ENCODE measurements at regions not wholly inside any gene's neighbourhood (a gene's known extent, or its start where the extent isn't known, plus 50 kb on each side); places are given as distances from the start of the nearest gene placed in this dataset.
"Not testable (repeated sequence)": the region's sequence is repeated elsewhere in the genome, so short reads cannot be mapped to it uniquely, and the experiment has no call there.

- no peak for TF ChIP-seq CTCF (IDR thresholded peaks at IDR 0.05)
- H3K27ac ChIP-seq: no peak overlapping the region
- no peak for DNase-seq
- H3K4me1 ChIP-seq: no peaks in the 10 kb centered on the region
- H3K27me3 ChIP-seq: no peaks in the 10 kb centered on the region
- no peak overlapping the region for H3K4me3 ChIP-seq
- H3K36me3 ChIP-seq: no peaks in the 10 kb centered on the region
- H3K9me3 ChIP-seq: no peaks in the 10 kb centered on the region
- intact Hi-C loops (cut with DNase I; ENCODE audit: low total_unique reads): no loop called here
Measured at GRCh38 chr1:229171934-229172333, 99.0 kb upstream of the RAB4A start.

GRCh38 chr1:229173491-229174476 is 97.1 kb upstream of the RAB4A start:
- DNase-seq; H3K36me3 ChIP-seq; H3K4me3 ChIP-seq; H3K4me1 ChIP-seq; H3K9me3 ChIP-seq; H3K27ac ChIP-seq; H3K27me3 ChIP-seq; intact Hi-C loops (cut with DNase I; ENCODE audit: low total_unique reads): not testable (repeated sequence)

- intact Hi-C loops (cut with DNase I; ENCODE audit: low total_unique reads); DNase-seq; H3K4me3 ChIP-seq; H3K36me3 ChIP-seq; H3K9me3 ChIP-seq; H3K27ac ChIP-seq; H3K27me3 ChIP-seq; H3K4me1 ChIP-seq: not testable (repeated sequence)
Measured at GRCh38 chr1:229175297-229175696, 95.6 kb upstream of the RAB4A start.

- intact Hi-C loops (cut with DNase I; ENCODE audit: low total_unique reads); H3K4me3 ChIP-seq; DNase-seq; H3K4me1 ChIP-seq; H3K27me3 ChIP-seq; H3K36me3 ChIP-seq; H3K9me3 ChIP-seq; H3K27ac ChIP-seq: not testable (repeated sequence)
Measured at GRCh38 chr1:229176457-229176856, 94.5 kb upstream of the RAB4A start.

GRCh38 chr1:229180161-229180560 is 90.8 kb upstream of the RAB4A start:
- DNase-seq: no peak
- Histone ChIP-seq H3K4me1 (no peaks in the 10 kb centered on the region), H3K27ac (no peak overlapping the region), H3K36me3 (no peaks in the 10 kb centered on the region), H3K9me3 (no peaks in the 10 kb centered on the region), H3K4me3 (no peak overlapping the region), H3K27me3 (no peaks in the 10 kb centered on the region)
- intact Hi-C loops (cut with DNase I; ENCODE audit: low total_unique reads): no loop called here
- TF ChIP-seq CTCF (IDR thresholded peaks at IDR 0.05): no peak

GRCh38 chr1:229181419-229181818 is 89.5 kb upstream of the RAB4A start:
- TF ChIP-seq CTCF (IDR thresholded peaks at IDR 0.05): no peak
- no peak for DNase-seq
- Histone ChIP-seq H3K4me1 (no peaks in the 10 kb centered on the region), H3K36me3 (no peaks in the 10 kb centered on the region), H3K4me3 (no peak overlapping the region), H3K27ac (no peak overlapping the region), H3K9me3 (no peaks in the 10 kb centered on the region), H3K27me3 (no peaks in the 10 kb centered on the region)
- intact Hi-C loops (cut with DNase I; ENCODE audit: low total_unique reads): no loop called here

- Histone ChIP-seq H3K4me1 (no peaks in the 10 kb centered on the region), H3K4me3 (no peak overlapping the region), H3K36me3 (no peaks in the 10 kb centered on the region), H3K27ac (no peak overlapping the region), H3K9me3 (no peaks in the 10 kb centered on the region), H3K27me3 (no peaks in the 10 kb centered on the region)
- no peak for TF ChIP-seq CTCF (IDR thresholded peaks at IDR 0.05)
- intact Hi-C loops (cut with DNase I; ENCODE audit: low total_unique reads): no loop called here
- DNase-seq: no peak
Measured at GRCh38 chr1:229183588-229183987, 87.3 kb upstream of the RAB4A start.

All from tibial artery (tissue), 4 donors.